ENCODE measurements at regions not wholly inside any gene's neighbourhood (a gene's known extent, or its start where the extent isn't known, plus 50 kb on each side); places are given as distances from the start of the nearest gene placed in this dataset.
"Not testable (repeated sequence)": the region's sequence is repeated elsewhere in the genome, so short reads cannot be mapped to it uniquely, and the experiment has no call there.

GRCh38 chr3:110575702-110576101, 495.9 kb upstream of the NECTIN3 start:
- DNase-seq (ENCODE audit: extremely low read depth in 1 of 2, low read depth in 1 of 2): no peak

- no peak for DNase-seq (ENCODE audit: extremely low read depth in 1 of 2, low read depth in 1 of 2)
Measured at GRCh38 chr3:110576960-110577359, 494.7 kb upstream of the NECTIN3 start.

- no peak for DNase-seq (ENCODE audit: extremely low read depth in 1 of 2, low read depth in 1 of 2)
Measured at GRCh38 chr3:110577854-110578253, 493.8 kb upstream of the NECTIN3 start.

GRCh38 chr3:110579840-110580550, 491.6 kb upstream of the NECTIN3 start:
- no peak for DNase-seq (ENCODE audit: extremely low read depth in 1 of 2, low read depth in 1 of 2)

- no peak for DNase-seq (ENCODE audit: extremely low read depth in 1 of 2, low read depth in 1 of 2)
Measured at GRCh38 chr3:110583373-110583935, 488.2 kb upstream of the NECTIN3 start.

- DNase-seq (ENCODE audit: extremely low read depth in 1 of 2, low read depth in 1 of 2): no peak
Measured at GRCh38 chr3:110588906-110589305, 482.7 kb upstream of the NECTIN3 start.

GRCh38 chr3:110589341-110589740, 482.3 kb upstream of the NECTIN3 start:
- DNase-seq (ENCODE audit: extremely low read depth in 1 of 2, low read depth in 1 of 2): no peak

GRCh38 chr3:110593749-110594148, 477.9 kb upstream of the NECTIN3 start:
- DNase-seq (ENCODE audit: extremely low read depth in 1 of 2, low read depth in 1 of 2): no peak

GRCh38 chr3:110598847-110599490, 472.6 kb upstream of the NECTIN3 start:
- DNase-seq (ENCODE audit: extremely low read depth in 1 of 2, low read depth in 1 of 2): no peak

- no peak for DNase-seq (ENCODE audit: extremely low read depth in 1 of 2, low read depth in 1 of 2)
Measured at GRCh38 chr3:110608566-110608965, 463.1 kb upstream of the NECTIN3 start.

GRCh38 chr3:110612045-110612444, 459.6 kb upstream of the NECTIN3 start:
- DNase-seq (ENCODE audit: extremely low read depth in 1 of 2, low read depth in 1 of 2): no peak

GRCh38 chr3:110614186-110614585, 457.4 kb upstream of the NECTIN3 start:
- DNase-seq (ENCODE audit: extremely low read depth in 1 of 2, low read depth in 1 of 2): no peak

GRCh38 chr3:110615454-110615853, 456.2 kb upstream of the NECTIN3 start:
- DNase-seq (ENCODE audit: extremely low read depth in 1 of 2, low read depth in 1 of 2): no peak

- no peak for DNase-seq (ENCODE audit: extremely low read depth in 1 of 2, low read depth in 1 of 2)
Measured at GRCh38 chr3:110618512-110619226, 452.9 kb upstream of the NECTIN3 start.

GRCh38 chr3:110620118-110620517, 451.5 kb upstream of the NECTIN3 start:
- DNase-seq (ENCODE audit: extremely low read depth in 1 of 2, low read depth in 1 of 2): no peak

- DNase-seq (ENCODE audit: extremely low read depth in 1 of 2, low read depth in 1 of 2): no peak
Measured at GRCh38 chr3:110623571-110623970, 448.0 kb upstream of the NECTIN3 start.

GRCh38 chr3:110624576-110624975, 447.0 kb upstream of the NECTIN3 start:
- DNase-seq (ENCODE audit: extremely low read depth in 1 of 2, low read depth in 1 of 2): no peak

- no peak for DNase-seq (ENCODE audit: extremely low read depth in 1 of 2, low read depth in 1 of 2)
Measured at GRCh38 chr3:110625201-110625747, 446.3 kb upstream of the NECTIN3 start.

- DNase-seq (ENCODE audit: extremely low read depth in 1 of 2, low read depth in 1 of 2): not testable (repeated sequence)
Measured at GRCh38 chr3:110626652-110627111, 444.9 kb upstream of the NECTIN3 start.

- no peak for DNase-seq (ENCODE audit: extremely low read depth in 1 of 2, low read depth in 1 of 2)
Measured at GRCh38 chr3:110628650-110629301, 442.8 kb upstream of the NECTIN3 start.

GRCh38 chr3:110629917-110630316, 441.7 kb upstream of the NECTIN3 start:
- DNase-seq (ENCODE audit: extremely low read depth in 1 of 2, low read depth in 1 of 2): no peak

All from stimulated activated CD8-positive, alpha-beta memory T cell treated with anti-CD3 and anti-CD28 coated beads, Interleukin-7, amount 100 ng/mL, for 48 hours (primary cell).